NCI-H146 treated with DMSO at 0.1 percent for 48 hours (cell line): ENCODE measurements at regions not wholly inside any gene's neighbourhood (a gene's known extent, or its start where the extent isn't known, plus 50 kb on each side); places are given as distances from the start of the nearest gene placed in this dataset.

Experiments
- DNase-seq: peaks from one replicate; lab custom pipeline; 2025; ENCODE audit not compliant: unreplicated experiment; lab: John Stamatoyannopoulos, UW

DNA sequence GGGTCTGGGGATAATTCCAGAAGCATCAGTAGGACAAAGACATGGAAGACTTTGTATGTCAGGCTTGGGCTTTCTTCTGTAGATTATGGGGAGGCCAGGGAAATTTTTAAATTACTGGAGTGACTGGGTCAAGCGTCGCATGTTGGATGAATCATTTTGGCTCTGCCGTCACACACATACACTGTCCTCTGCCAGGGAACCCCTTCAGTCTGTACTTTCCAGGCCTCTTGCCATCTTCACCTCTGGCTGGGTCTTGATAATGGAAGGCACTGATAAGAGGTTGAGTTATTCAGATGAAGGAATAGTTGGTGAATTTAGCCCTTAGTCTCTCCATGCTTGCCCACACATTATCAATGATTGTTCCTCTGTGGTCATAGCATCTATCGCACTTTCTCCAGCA is 895.1 kb upstream of the CELF4 start:
- no peak for DNase-seq

GRCh38 chr18:38459131-38459994 is 893.8 kb upstream of the CELF4 start:
- no peak for DNase-seq

DNA sequence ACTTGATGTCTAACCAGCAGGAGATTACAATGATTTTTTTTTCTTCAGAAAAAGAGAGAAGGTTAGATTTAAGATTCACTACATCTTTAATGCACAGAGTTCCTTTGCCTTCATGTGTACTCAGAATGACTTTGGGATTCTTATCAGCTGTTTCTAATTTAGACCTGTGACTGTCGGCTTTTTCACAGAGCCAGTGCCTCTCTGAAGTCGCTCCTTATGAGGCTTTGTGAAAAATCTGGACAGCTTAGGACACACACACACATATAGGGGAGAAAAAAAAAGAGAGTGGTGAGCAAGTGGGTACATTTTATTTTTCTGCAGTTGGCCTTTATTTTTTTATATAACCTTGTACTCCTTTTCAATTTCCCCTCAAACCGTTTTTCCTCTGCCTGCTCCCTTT is 893.1 kb upstream of the CELF4 start:
- no peak for DNase-seq

- DNase-seq: peak; percentile 23
Observed at GRCh38 chr18:38456253-38456652, 890.7 kb upstream of the CELF4 start.

GRCh38 chr18:38454764-38455469 is 889.3 kb upstream of the CELF4 start:
- DNase-seq: no peak

- peak; percentile 86 for DNase-seq
Observed at GRCh38 chr18:38453880-38454279, 888.3 kb upstream of the CELF4 start.

- no peak for DNase-seq
Observed at GRCh38 chr18:38450876-38451275, 885.3 kb upstream of the CELF4 start.

GRCh38 chr18:38445804-38446145 is 880.2 kb upstream of the CELF4 start:
- DNase-seq: no peak

DNA sequence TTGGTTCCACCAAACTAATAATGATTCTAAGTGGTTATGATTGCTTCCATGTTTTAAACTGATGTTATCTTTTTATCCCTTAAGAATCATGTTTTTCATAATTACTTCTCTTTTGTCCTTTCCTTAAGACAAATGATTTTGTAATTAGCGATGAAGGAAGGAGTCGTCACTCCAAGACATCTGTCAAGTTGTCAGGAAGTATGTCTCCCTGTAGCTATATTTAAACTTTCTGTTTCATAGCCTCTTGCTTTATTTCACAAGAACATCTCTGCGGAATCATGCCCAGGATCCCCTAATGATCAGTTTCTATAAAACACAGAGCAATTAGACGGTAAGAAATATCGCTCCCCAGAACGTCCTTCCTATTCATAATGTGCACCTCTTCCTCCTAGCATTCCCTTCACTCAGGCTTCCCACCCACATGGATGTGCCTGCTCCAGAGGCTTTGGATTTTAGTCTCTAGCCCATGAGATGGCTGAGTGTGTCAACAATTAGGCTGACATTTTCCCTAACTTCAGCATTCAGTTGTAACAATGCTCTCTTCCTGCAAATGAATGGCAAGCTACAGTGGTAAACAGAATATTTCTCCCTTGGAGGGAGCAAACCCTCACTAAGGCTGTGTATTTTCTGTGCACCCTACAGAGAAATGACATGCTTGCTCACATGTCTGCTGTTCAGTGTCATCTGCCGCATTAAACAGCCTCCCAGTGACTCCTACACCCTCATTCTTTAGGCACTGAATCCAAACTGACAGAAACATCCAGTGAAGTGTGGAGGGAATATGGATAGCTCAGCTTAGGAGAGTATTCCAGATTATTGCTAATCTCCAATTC is 879.6 kb upstream of the CELF4 start:
- DNase-seq: no peak

GRCh38 chr18:38427736-38428135 is 862.1 kb upstream of the CELF4 start:
- no peak for DNase-seq

DNA sequence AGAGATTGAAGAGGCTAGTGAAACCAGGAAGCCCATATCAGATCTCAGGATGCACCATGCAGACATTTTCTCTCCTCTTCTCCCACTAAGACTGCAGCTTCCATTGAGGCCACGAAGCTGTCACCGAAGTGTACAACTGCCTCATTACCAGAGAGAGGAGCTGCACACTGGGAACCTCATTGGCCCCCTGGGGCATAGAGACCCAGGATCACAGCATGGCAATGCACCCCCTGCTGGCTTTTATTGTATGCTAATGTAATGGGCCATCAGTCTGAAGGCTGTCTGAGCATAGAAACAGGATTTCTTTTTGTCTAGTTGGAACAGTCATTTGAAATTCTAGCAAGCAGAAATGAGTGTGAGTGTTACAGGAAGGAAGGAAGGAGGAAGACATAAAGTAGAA is 861.6 kb upstream of the CELF4 start:
- peak; percentile 91 for DNase-seq

DNA sequence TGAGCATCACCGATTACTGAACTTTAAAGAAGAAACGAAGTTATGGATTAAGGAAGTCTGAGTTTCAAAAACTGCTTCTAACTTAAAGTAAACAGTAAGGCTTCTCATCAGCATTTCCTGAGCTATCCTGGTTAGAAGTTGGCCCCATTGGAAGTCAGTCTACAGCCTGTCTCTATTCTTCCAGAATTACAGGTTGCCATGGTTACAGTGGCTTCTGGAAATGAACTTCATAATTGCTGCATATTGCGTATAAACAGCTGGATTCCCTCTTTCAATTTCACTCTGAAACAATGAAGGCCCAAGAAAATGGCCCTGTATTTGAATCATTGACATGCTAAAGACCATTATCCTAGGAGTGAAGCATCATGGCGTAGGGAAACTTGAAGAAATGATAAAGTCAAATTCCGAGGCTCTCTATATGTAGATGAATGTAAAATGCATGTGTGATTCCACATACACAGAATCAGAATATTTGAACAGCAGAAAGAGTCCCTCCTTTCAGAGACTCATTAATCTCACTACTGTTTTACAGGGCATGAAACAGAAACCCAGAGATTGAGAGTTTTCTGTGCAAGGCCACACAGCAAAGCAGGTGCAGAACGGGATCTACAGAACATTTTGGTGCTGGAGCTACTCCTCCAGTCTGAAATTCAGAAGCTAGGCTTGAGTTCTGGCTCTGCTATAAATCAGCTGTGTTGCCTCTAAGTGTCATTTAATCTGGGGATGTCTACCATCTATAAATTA is 856.4 kb upstream of the CELF4 start:
- peak; percentile 24 for DNase-seq

- DNase-seq: no peak
Observed at GRCh38 chr18:38421021-38421420, 855.4 kb upstream of the CELF4 start.

DNA sequence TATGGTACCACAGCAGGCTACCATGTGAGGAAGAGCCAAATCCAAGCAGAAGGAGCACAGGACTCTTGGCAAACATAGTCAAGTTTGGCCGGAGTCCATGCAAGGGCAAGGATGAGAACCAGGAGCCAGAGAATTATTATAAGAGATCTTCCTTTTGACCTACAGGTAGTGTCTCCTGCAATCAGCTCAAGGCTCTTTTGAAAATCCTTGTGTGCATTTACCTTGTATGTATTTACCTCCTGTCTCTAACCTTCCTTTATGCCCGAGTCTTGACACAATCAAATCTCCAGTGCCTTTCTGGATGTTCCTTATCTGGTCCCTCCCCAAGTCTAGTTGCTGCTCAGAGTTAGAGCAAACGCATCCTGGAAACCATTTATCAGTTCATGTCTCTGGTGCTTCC is 855.0 kb upstream of the CELF4 start:
- no peak for DNase-seq

- DNase-seq: no peak
Observed at GRCh38 chr18:38415811-38416210, 850.2 kb upstream of the CELF4 start.

GRCh38 chr18:38413193-38413592 is 847.6 kb upstream of the CELF4 start:
- no peak for DNase-seq

GRCh38 chr18:38406607-38407006 is 841.0 kb upstream of the CELF4 start:
- no peak for DNase-seq

DNA sequence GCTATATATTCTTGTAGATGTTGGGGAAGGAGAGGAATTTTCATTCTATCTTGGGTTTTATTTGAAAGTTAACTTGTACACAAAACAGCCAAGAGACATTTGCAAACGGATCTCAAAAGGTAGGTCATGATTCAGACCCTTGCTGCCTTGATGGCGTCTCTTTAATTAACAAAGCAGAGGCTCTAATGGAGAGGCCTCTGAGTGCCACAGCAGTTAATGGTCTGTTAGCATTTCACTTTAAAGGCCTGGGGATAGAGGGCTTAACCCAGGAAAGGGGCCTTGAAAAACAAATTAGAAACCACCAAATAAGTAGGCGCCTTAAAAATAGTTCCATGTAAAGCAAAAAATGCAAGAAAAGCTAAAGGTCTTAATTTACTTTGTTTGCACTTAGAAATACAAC is 836.9 kb upstream of the CELF4 start:
- DNase-seq: no peak

GRCh38 chr18:38397094-38397493 is 831.5 kb upstream of the CELF4 start:
- DNase-seq: no peak

DNA sequence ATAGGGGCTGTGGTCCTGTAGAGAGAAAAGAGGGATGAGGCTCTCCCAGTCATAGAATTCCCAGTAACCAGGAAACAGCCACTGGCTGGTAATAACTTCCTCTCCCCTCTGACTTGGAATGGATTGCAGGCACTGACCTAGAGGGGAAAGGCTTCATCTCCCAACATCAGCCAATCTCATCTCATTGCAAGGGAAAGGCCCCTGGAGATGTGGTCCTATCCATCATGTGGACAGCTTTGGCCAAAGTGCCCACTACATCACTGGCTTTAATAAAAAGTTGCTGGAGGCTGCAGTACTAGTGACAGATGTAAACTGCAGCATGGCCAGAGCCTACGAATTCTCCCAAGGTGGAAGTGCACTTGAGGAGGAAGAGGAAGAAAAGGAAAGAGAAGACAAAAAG is 820.5 kb upstream of the CELF4 start:
- no peak for DNase-seq
